GM18867 (cell line): ENCODE measurements at regions not wholly inside any gene's neighbourhood (a gene's known extent, or its start where the extent isn't known, plus 50 kb on each side); places are given as distances from the start of the nearest gene placed in this dataset.
"Not testable (repeated sequence)": the region's sequence is repeated elsewhere in the genome, so short reads cannot be mapped to it uniquely, and the experiment has no call there.

Source experiments
- ATAC-seq: cut with Tn5 transposase; IDR thresholded peaks from one replicate; pipeline ENCODE4 v1.9.1; 2021; ENCODE audit warnings: mild to moderate bottlenecking, moderate library complexity; ENCODE audit not compliant: unreplicated experiment

GRCh38 chr7:112540839-112541577 is 60.2 kb downstream of the LSMEM1 start:
- no peak for ATAC-seq

DNA sequence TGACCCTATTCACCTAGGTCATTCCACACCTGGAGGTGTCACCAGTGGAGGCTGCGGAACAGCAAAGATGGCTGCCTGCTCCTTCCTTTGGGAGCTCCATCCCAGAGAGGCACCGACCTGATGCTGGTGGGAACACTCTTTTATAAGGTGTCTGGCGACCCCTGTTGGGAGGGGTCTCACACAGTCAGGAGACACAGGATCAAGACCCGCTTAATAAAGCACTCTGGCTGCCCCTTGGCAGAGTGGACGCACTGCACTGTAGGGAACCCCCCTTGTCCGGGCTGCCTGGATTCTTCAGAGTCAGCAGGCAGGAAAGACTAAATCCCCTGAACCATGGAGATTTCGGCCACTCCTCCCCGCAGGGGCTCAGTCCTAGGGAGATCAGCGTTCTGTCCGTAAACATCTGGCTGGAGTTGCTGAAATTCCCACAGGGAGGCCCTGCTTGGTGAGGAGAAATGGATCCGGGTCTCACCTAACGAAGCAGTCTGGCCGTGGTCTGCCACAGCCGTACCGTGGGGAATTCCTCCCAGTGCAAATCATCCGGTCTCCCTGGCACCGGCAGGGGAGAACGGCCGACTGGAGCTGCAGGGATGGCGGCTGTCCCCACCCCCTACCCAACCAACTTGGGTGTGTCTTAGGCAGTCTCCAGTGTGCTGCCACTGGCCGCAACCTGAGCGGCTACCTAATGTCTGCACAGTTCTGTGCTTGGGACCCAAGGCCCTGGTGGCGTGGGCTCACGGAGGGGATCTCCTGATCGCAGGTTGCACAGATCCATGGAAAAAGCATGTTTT is 66.1 kb downstream of the LSMEM1 start:
- no peak for ATAC-seq

GRCh38 chr7:112547916-112548315 is 67.1 kb downstream of the LSMEM1 start:
- ATAC-seq = no peak

- ATAC-seq = peak; percentile 92
These were observed 69.8 kb downstream of the LSMEM1 start for GRCh38 chr7:112550468-112551060.

- not testable (repeated sequence) for ATAC-seq
These were observed 70.7 kb downstream of the LSMEM1 start for GRCh38 chr7:112551521-112551920.

DNA sequence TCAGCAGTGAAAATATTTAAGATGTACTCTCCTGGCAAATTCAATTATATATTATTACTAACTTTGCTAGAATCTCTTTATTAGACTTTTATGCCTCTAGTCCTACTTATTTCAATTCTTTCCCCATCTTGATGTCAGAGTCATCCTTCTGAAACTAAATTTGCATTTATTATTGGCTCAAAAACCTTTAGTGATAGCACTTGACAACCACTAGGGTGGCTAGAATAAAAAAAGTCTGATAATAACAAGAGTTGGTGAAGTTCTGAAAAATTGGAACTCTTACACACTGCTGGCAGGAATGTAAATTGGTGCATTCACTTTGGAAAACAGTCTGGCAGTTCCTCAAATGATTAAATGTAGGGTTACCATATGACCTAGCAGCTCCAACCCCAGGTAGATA is 73.8 kb downstream of the LSMEM1 start:
- ATAC-seq = no peak

- peak; percentile 99 for ATAC-seq
These were observed 75.8 kb downstream of the LSMEM1 start for GRCh38 chr7:112556633-112557032.

DNA sequence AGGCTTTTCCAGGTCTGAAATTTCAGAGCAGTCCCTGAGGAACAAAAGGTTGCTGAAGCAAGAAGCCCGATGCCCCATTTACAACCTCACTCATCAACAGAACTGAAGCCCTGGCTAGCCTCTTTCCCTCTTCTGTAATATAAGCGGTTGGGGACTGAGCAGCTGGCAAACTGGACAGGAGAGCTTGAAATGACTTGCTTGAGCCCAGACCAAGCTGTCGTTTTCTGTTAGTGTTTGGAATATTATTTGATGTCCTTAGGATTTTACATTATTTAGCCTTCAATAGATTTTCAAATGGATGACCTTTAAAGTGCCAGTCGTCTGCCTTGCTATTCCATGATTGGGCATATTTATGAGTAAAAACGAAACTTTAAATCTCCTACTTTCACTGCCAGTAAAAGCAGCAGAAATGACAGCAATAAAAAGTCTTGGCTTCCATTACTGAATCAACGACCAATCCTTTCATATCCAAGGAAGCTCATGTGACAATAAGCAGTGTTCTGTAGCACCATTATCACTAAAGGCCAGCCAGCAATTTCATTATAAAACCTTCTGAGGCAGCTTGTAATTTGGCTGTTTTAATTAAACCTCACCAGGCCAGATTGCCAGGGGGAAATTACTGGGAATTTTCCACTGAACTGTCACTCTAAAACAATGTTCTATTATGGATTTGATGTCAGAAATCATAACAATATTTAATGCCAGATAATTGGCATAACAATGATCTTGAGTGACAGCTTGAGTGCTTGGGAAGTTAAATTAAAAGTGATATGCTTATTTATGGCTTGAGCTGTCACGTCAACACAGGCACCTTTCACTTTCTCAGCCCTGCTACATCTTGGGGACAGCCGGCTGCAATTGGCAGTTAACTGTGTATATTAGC is 85.9 kb downstream of the LSMEM1 start:
- ATAC-seq = no peak

DNA sequence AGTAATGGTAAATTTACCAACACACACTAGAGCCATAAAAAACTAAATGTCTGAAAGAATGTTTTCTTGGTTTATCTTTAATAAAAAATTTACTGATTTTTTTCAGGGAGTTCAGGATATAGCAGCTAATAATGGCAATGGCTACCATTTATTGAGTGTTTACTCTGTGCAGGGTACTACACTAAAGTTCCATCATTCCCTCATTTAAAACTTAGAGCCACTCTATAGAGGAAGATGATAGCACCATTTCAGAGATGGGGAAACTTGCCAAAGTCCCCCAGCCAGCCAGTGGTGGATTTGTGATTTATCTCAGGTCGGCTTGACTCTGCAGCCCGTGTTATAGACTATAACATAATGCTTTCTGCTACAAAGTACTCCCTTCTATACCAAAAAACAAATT is 86.6 kb downstream of the LSMEM1 start:
- no peak for ATAC-seq

- peak; percentile 79 for ATAC-seq
These were observed 91.2 kb downstream of the LSMEM1 start for GRCh38 chr7:112571852-112572607.

GRCh38 chr7:112572669-112573301 is 92.0 kb downstream of the LSMEM1 start:
- ATAC-seq = no peak

GRCh38 chr7:112573302-112574039 is 92.7 kb downstream of the LSMEM1 start:
- ATAC-seq = no peak

DNA sequence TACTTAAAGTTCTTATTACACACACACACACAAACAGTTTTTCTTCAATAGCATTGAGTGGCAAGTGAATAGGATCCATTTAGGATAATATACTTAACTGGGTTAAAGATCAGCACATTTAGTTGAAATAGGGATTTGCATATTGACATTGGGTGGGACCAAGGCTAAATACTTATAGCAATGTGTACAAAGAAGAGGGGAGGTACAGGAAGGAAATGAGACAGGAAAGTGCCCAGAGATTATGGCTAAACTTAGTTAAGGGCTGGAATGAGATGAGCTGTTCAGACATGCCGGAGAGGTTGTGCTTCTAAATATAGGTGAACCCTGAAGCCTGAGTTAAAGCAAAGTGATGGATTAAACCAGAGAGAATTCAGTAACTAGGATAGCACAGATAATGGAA is 95.1 kb downstream of the LSMEM1 start:
- no peak for ATAC-seq

- no peak for ATAC-seq
These were observed 98.6 kb downstream of the LSMEM1 start for GRCh38 chr7:112579388-112579787.

DNA sequence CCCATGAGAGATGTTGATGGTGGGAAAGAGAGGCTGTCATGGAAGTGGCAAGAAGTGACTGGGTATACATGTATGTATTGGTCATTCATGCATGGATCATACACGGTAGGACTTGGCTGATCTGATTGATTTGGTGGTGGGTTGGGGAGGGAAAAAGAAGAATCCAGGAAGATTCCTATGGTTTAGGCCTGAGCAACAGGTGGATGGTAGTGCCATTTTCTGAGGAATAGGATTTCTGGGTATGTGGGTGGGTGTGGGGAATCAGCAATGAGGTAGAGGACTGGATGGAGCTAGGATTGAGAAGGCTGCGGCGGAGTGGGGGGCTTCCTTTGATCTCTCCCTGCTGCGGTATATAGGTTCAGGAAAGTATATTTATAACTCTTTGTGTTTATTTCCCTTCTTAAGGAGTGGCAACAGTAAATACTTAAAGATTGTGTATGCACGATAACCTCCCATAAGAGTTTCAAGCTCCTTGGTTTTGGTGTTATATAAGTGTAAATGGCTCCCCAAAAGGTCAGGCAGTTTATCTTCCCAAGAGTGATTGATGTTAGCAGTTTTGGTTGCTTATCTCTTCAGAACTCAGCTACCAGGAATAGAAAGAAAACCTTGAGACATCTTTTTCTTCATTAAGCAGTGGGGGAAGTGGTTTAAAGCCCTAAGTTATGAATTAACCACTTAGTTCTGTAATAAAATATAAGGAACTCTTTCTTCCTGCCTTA is 100.1 kb downstream of the LSMEM1 start:
- no peak for ATAC-seq

- no peak for ATAC-seq
These were observed 100.7 kb downstream of the LSMEM1 start for GRCh38 chr7:112581529-112581928.

GRCh38 chr7:112584290-112584689 is 103.5 kb downstream of the LSMEM1 start:
- no peak for ATAC-seq

DNA sequence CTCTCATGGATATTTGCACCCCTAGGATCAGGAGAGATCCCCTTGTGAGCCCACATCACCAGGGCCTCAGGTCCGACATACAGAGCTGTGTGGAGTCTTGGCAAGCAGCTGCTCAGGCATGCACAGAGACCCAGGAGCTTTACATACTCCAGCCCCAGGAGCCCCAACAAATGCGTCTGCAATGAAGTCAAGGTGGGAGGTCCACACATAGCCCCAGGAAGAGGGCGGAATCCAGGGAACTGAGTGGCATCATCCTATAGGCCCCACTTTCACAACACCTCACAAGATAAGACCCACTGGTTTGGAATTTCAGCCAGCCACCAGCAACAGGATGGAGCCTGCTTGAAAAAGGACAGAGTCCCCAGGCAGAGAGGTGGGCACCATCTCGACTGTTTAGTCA is 106.7 kb downstream of the LSMEM1 start:
- no peak for ATAC-seq
